ENCODE measurements at regions not wholly inside any gene's neighbourhood (a gene's known extent, or its start where the extent isn't known, plus 50 kb on each side); places are given as distances from the start of the nearest gene placed in this dataset.

- 0 out of 2 replicates have a peak, but pooled peaks cover 5% of the 10 kb centered on the region for H3K4me1 ChIP-seq (ENCODE audit: control insufficient read depth, insufficient read depth, low read length)
- BruUV-seq (replicated peaks), result no TSS peak
These were observed 149.9 kb upstream of the RGS18 start for GRCh38 chr1:192008281-192008825.

More at GRCh38 chr1:192008281-192008825, 149.9 kb upstream of the RGS18 start:
- no peaks in the 10 kb centered on the region for H3K36me3 ChIP-seq (ENCODE audit: control insufficient read depth, insufficient read depth, low read length)
- H3K4ac ChIP-seq (ENCODE audit: low read depth, low read length), result no peak overlapping the region
- H2AK5ac ChIP-seq (ENCODE audit: low read depth, low read length), result peak overlapping the region; percentile 28; the same call in 1 of the 2 replicates
- H2BK5ac ChIP-seq (ENCODE audit: low read depth, low read length, poor library complexity, severe bottlenecking), result no peak overlapping the region
- no peak overlapping the region for H3K27ac ChIP-seq (ENCODE audit: insufficient read depth, low read length)
- in situ Hi-C loops (cut with MboI; ENCODE audit: low sequenced_read_pairs), result no loop called here
- H3K18ac ChIP-seq (ENCODE audit: low read depth, low read length), result no peak overlapping the region
- WGBS, 2 experiments (ENCODE audit: extremely low coverage in 2 of 2, insufficient read length in 1 of 2), result no CpG with 5 or more reads among the region's 1 CpG
- no peaks in the 10 kb centered on the region for H3K27me3 ChIP-seq (ENCODE audit: control insufficient read depth, insufficient read depth, low read length)
- H2BK120ac ChIP-seq (ENCODE audit: low read depth, low read length), result no peak overlapping the region
- no peak overlapping the region for H3K4me3 ChIP-seq (ENCODE audit: insufficient read depth, low read depth, low read length)
- no peaks in the 10 kb centered on the region for H3K79me1 ChIP-seq (ENCODE audit: low read depth in 1 of 2, low read length in 2 of 2)
- H2BK20ac ChIP-seq (ENCODE audit: low read depth, low read length), result no peak overlapping the region
- H3K56ac ChIP-seq (ENCODE audit: extremely low read depth, insufficient read depth, low read length), result no peak overlapping the region
- H4K5ac ChIP-seq (ENCODE audit: low read depth, low read length), result peak overlapping the region; percentile 74; the same call in 1 of the 2 replicates
- no peak overlapping the region for H3K9ac ChIP-seq (ENCODE audit: low read depth, low read length)
- no peak overlapping the region for H3K4me2 ChIP-seq (ENCODE audit: low read depth, low read length)
- ATAC-seq (ENCODE audit: low read depth), result no peak
- H3K23ac ChIP-seq (ENCODE audit: low read depth, low read length), result no peak overlapping the region
- H2AK9ac ChIP-seq (replicated peaks; ENCODE audit: low read depth, low read length, poor library complexity), result no peak overlapping the region
- no peaks in the 10 kb centered on the region; the same call in 1 of the 2 replicates for H3K9me1 ChIP-seq (ENCODE audit: insufficient read depth, low read length)
- no peaks in the 10 kb centered on the region for H3K9me3 ChIP-seq (ENCODE audit: control insufficient read depth, insufficient read depth, low read length)
- H4K8ac ChIP-seq (ENCODE audit: low read depth in 2 of 2, low read length in 2 of 2), result no peak overlapping the region
- ChIA-PET POLR2A (ENCODE audit: unreplicated experiment) (no interaction called here), CTCF (no interaction called here)
- no peak overlapping the region for H4K91ac ChIP-seq (ENCODE audit: insufficient read depth, low read depth, low read length)
- dilution Hi-C loops (cut with HindIII; ENCODE audit: low sequenced_read_pairs, unreplicated experiment), result no loop called here
- no peaks in the 10 kb centered on the region for H4K20me1 ChIP-seq (ENCODE audit: insufficient read depth, low read length)
- intact Hi-C loops (cut with micrococcal nuclease), result no loop called here
- H2AFZ ChIP-seq (replicated peaks; ENCODE audit: low read length, poor library complexity), result no peak overlapping the region
- H2BK15ac ChIP-seq (ENCODE audit: low read depth, low read length), result no peak overlapping the region
- TF ChIP-seq RFX5 (IDR thresholded peaks at IDR 0.05; ENCODE audit: low read depth, low read length) (no peak), MAFK (IDR thresholded peaks at IDR 0.05; ENCODE audit: low read depth, low read length) (no peak), ELK1 (IDR thresholded peaks at IDR 0.05; ENCODE audit: borderline replicate concordance, low read depth, low read length) (no peak), MXI1 (IDR thresholded peaks at IDR 0.05; ENCODE audit: borderline replicate concordance, low read depth, low read length) (no peak), CEBPB (IDR thresholded peaks at IDR 0.05; ENCODE audit: low read depth, low read length) (no peak), BHLHE40 (IDR thresholded peaks at IDR 0.05; ENCODE audit: low read depth, low read length) (no peak), POLR2A (IDR thresholded peaks at IDR 0.05; ENCODE audit: low read depth, low read length) (no peak), NFE2L2 (IDR thresholded peaks at IDR 0.05; ENCODE audit: low read depth, low read length) (no peak), USF2 (IDR thresholded peaks at IDR 0.05; ENCODE audit: low read depth, low read length) (no peak), RCOR1 (IDR thresholded peaks at IDR 0.05; ENCODE audit: insufficient replicate concordance, low read length) (no peak), RAD21 (IDR thresholded peaks at IDR 0.05; ENCODE audit: low read length) (no peak), MAZ (IDR thresholded peaks at IDR 0.05; ENCODE audit: borderline replicate concordance, low read depth, low read length) (no peak), FOS (IDR thresholded peaks at IDR 0.05; ENCODE audit: low read depth, low read length) (no peak), SMC3 (IDR thresholded peaks at IDR 0.05; ENCODE audit: low read depth, low read length) (no peak), CTCF (conservative IDR thresholded peaks at IDR 0.05; ENCODE audit: low read depth, low read length) (no peak), CHD1 (IDR thresholded peaks at IDR 0.05; ENCODE audit: low read depth, low read length) (no peak)
- DNase-seq, result no peak
- no peak overlapping the region for H3K14ac ChIP-seq (replicated peaks; ENCODE audit: low read depth, low read length)

Data from IMR-90 (cell line).